DOHH2 (cell line): ENCODE measurements at regions not wholly inside any gene's neighbourhood (a gene's known extent, or its start where the extent isn't known, plus 50 kb on each side); places are given as distances from the start of the nearest gene placed in this dataset.

Experiments
- EZH2phosphoT487 ChIP-seq: fragments of 200-600 bp; sonication (generic); IDR thresholded peaks from 2 replicates; pipeline ENCODE4 v1.6.1; 2017; ENCODE audit warnings: borderline replicate concordance, mild to moderate bottlenecking, antibody characterized with exemption, low read length, moderate library complexity, mixed read lengths
- TF ChIP-seq, protein P1 (sequence below): fragments of 200-600 bp; sonication (generic); IDR thresholded peaks from one replicate; pipeline ENCODE4 v1.5.1; 2014; ENCODE audit warnings: antibody characterized with exemption, mild to moderate bottlenecking, low read depth, low read length; ENCODE audit not compliant: poor library complexity, severe bottlenecking

DNA sequence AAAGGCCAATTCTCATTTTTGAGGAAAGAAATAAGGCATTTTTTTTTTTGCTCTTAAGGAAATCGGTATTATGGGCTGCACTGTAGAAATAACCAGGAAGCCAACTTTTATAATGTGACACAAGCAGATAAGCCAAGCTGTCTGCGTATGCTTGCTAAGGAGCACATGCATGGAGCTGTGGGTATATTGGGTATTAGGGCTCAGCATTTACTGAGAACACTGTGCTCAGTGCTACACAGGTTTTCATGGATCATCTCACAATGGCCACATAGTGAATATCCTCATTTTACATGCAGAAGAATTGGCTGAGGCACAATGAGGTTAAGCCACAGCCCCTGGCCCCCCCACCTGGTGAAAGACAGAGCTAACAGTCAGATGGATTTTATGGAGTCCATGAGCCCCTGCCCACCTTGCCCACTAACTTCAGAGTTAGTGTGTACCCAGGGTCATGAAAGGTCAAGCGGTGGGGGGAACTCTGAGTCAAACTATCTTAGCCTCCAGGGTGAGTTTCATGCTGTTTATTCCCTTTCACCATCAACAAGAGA is 204.8 kb downstream of the SPATA31A6 start:
- TF ChIP-seq, protein P1, sequence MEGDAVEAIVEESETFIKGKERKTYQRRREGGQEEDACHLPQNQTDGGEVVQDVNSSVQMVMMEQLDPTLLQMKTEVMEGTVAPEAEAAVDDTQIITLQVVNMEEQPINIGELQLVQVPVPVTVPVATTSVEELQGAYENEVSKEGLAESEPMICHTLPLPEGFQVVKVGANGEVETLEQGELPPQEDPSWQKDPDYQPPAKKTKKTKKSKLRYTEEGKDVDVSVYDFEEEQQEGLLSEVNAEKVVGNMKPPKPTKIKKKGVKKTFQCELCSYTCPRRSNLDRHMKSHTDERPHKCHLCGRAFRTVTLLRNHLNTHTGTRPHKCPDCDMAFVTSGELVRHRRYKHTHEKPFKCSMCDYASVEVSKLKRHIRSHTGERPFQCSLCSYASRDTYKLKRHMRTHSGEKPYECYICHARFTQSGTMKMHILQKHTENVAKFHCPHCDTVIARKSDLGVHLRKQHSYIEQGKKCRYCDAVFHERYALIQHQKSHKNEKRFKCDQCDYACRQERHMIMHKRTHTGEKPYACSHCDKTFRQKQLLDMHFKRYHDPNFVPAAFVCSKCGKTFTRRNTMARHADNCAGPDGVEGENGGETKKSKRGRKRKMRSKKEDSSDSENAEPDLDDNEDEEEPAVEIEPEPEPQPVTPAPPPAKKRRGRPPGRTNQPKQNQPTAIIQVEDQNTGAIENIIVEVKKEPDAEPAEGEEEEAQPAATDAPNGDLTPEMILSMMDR: no peak
- no peak for TF ChIP-seq EZH2phosphoT487
